Ureter (tissue), 1 donor: ENCODE measurements at regions not wholly inside any gene's neighbourhood (a gene's known extent, or its start where the extent isn't known, plus 50 kb on each side); places are given as distances from the start of the nearest gene placed in this dataset.

Experiments
- DNase-seq: peaks from one replicate; pipeline ENCODE4 v3.0.0-alpha.2; 2020; ENCODE audit warnings: low spot score
- donor health status: DM: yes; HTN: yes; CAD: no.

DNA sequence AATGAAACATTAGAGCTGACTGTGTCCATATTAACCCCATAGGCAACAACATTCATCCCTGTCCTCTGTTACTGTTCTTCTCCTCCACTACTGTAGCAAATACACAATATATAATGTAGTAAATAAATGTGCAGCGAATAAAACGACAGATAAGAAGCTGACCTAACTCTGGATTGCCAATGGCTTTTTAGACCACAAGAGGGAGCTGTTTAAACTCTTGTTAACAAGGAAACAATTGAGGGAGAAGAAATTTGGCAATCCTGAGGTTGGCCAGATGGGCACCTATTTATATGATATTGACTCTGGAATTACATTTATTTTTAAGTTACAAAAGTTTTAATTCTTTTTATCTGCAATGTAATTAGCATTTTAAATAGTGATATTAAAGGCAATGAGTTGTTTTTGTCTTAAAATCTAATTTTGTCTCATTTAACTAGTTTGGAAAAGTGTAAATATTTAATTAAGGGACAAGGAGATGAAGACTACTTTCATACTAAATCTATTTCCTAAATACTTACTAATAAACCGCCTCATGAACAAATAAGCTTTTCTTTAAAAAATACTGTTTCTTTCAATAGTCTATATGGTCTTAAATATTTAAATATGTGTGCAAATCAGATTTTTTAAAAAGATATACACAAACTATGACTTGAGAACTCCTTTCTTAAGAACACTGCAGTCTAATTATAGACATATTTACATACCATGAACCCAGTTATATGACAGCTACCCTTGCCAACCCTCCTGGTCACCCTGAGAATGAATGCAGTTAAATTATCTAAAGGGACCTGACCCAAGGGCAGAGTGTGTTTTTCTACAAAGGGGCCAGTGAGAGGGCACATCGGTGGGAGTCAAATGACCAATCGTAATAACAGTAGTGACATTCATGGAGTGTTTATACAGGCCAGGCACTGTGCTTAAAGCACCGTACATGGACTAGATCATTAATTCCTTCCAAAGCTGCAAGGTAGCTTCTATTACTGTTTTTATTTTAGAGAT is 52.9 kb upstream of the HPF1 start:
- peak; percentile 54 for DNase-seq

DNA sequence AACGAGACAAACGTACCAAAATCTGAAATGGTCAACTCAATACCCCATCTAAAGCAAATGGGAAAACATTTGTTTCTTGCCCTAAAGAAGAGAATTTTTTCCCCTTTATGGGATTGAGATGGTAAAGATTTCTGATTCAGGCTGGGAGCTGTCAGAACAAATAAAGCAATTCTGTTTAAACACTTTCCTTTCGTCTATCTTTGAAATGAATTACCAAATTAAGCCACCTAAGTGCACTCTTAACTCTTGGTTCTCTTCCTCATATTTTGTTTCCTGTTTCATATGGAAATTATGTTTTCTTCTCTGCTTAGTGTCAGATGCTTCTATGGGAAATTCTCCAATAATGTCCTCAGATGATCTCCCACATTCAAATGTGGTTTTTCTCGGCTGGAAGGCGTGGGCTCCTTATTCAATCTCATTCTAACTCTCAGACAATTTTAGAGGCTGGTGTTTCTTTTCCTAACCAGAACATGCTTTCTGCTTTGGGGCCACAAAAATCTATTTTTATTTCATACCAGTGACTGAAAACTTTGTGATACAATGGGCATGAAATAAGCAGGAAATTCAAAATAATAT is 50.3 kb upstream of the HPF1 start:
- no peak for DNase-seq
